ENCODE measurements at regions not wholly inside any gene's neighbourhood (a gene's known extent, or its start where the extent isn't known, plus 50 kb on each side); places are given as distances from the start of the nearest gene placed in this dataset.

DNA sequence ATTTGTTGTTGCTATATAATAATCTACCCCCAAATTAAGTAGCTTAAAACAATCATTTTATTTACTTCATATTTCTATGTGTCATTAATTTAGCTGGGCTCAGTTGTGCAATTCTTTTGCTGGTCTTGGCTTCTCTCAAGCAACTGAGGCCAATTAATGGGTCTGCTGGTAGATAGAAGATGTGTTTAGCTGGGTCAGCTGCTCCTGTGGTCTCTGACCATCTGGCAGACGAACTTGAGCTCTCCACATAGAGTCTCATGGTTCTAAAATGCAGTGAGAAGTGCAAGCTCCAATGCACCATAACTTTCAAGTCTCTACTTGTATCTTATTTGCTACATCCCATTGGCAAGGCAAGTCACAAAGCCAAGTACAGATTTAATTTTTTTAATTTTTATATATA is 515.6 kb downstream of the ZIC1 start:
- Histone ChIP-seq H3K27me3 (no peaks in the 10 kb centered on the region), H3K4me3 (no peak overlapping the region), H3K9me3 (no peaks in the 10 kb centered on the region), H3K27ac (no peak overlapping the region), H3K36me3 (no peaks in the 10 kb centered on the region), H3K4me1 (no peaks in the 10 kb centered on the region)
- TF ChIP-seq POLR2A (IDR thresholded peaks at IDR 0.05): no peak
- TF ChIP-seq, protein P1, sequence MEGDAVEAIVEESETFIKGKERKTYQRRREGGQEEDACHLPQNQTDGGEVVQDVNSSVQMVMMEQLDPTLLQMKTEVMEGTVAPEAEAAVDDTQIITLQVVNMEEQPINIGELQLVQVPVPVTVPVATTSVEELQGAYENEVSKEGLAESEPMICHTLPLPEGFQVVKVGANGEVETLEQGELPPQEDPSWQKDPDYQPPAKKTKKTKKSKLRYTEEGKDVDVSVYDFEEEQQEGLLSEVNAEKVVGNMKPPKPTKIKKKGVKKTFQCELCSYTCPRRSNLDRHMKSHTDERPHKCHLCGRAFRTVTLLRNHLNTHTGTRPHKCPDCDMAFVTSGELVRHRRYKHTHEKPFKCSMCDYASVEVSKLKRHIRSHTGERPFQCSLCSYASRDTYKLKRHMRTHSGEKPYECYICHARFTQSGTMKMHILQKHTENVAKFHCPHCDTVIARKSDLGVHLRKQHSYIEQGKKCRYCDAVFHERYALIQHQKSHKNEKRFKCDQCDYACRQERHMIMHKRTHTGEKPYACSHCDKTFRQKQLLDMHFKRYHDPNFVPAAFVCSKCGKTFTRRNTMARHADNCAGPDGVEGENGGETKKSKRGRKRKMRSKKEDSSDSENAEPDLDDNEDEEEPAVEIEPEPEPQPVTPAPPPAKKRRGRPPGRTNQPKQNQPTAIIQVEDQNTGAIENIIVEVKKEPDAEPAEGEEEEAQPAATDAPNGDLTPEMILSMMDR (IDR thresholded peaks at IDR 0.05): no peak
- ATAC-seq (peak in 2 of 4 donors; percentile 36 to 71), DNase-seq (no peak)
- 51 to 77% (median 68%) methylated on average over 1 of the region's 1 CpG for WGBS, 4 donors
- intact Hi-C loops (cut with DNase I): no loop called here

DNA sequence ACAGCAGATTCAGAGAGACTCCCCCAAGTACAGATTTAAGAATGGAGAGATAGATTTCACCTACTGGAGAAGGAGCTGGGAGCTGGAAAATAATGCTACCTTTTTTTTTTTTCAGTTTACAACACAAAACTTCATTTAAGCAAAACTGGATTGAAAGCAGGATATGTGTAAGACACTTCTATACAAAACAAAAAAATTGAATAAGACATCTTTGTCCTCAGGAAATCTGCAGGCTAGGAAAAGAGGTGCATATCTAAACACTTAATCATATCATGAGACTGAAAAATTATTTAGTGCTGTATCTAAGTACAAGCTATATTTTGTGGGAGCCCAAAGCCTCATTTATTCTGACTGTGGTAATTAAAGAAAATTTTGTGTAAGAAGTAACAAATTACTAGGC is 516.1 kb downstream of the ZIC1 start:
- H3K27me3 ChIP-seq: no peaks in the 10 kb centered on the region
- intact Hi-C loops (cut with DNase I): no loop called here
- DNase-seq (no peak), ATAC-seq (no peak)
- no peaks in the 10 kb centered on the region for H3K4me1 ChIP-seq
- no peak overlapping the region for H3K4me3 ChIP-seq
- no peaks in the 10 kb centered on the region for H3K36me3 ChIP-seq
- H3K27ac ChIP-seq: no peak overlapping the region
- TF ChIP-seq, protein P1 (IDR thresholded peaks at IDR 0.05): no peak
- TF ChIP-seq POLR2A (IDR thresholded peaks at IDR 0.05): no peak
- H3K9me3 ChIP-seq: no peaks in the 10 kb centered on the region

DNA sequence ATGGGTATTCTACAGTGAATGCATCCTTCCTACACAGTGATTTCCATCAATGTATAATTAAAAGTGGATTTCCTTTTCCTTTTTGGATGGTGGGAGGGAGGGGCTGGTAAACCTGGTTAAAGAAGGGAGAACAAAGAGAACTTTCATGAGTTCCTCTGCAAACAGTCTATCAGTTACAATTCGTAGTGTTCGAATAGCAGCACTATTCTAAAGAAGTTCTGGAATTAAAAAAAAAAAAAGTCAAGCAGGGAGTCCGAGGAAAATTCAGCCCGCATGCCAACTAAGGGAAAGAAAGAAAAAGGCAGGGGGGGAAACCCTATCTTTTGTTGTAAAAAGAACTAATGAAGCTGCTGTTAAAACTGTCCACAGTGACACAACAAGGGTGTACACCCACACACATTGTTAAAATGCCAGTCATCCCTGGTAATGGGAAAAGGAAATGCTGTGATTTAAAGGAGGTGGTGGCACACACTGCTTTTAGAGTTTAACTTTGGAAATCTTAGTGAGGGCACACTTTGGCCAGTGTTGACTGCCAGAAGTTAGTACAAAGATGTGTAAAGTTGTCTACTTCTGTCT is 521.2 kb downstream of the ZIC1 start:
- intact Hi-C loops (cut with DNase I): no loop called here
- WGBS, 4 donors: 44 to 49% (median 48%) methylated on average over 4 of the region's 4 CpGs
- no peak overlapping the region for H3K4me3 ChIP-seq

DNA sequence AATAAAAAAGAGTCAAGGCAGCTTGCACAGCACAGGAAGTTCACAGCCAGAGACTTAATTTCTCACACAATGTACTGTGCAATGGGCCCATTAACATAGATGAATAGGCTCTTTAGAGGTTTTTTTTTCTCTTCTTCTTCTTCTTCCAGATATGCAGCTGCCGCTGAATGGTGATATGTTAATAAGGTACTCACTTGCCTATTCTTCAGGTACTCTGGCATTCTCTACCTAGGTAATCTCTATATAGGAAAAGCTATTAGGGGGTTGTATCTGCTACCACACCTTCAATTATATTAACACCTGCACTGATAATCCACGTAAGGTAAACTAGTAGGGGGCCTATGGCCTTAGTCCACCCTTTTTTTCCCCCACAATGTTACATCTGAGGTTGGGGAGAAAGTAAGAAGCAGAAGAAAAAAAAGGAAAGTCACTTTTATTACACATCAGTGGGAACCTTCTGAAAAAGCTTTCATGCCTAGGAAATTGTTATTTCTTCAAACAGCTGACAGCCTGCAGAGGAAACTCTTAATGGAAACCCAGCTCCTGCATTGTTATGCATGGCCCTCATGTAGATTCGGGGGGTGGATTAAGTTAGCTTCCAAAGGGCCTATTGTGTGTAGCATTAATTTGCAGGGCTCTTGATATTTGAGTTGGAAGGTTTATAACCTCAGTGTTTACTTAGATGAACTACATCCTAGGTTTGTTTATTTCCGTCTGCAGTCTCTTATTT is 525.5 kb downstream of the ZIC1 start:
- WGBS, 4 donors: 67 to 71% (median 69%) methylated on average over 4 of the region's 4 CpGs
- intact Hi-C loops (cut with DNase I): no loop called here
- no peak overlapping the region for H3K4me3 ChIP-seq
- TF ChIP-seq, protein P1 (IDR thresholded peaks at IDR 0.05): no peak
- TF ChIP-seq POLR2A (IDR thresholded peaks at IDR 0.05): no peak
- no peak for DNase-seq
- no peaks in the 10 kb centered on the region for H3K27me3 ChIP-seq
- no peaks in the 10 kb centered on the region for H3K9me3 ChIP-seq
- no peaks in the 10 kb centered on the region for H3K4me1 ChIP-seq
- no peak for ATAC-seq
- H3K27ac ChIP-seq: no peak overlapping the region
- H3K36me3 ChIP-seq: no peaks in the 10 kb centered on the region

More for the DNA sequence above, 521.2 kb downstream of the ZIC1 start:
- no peak overlapping the region for H3K27ac ChIP-seq
- TF ChIP-seq, protein P1 (IDR thresholded peaks at IDR 0.05): no peak
- TF ChIP-seq POLR2A (IDR thresholded peaks at IDR 0.05): no peak
- no peaks in the 10 kb centered on the region for H3K4me1 ChIP-seq
- DNase-seq: no peak
- no peaks in the 10 kb centered on the region for H3K9me3 ChIP-seq
- no peaks in the 10 kb centered on the region for H3K27me3 ChIP-seq
- H3K36me3 ChIP-seq: no peaks in the 10 kb centered on the region
- ATAC-seq: no peak
